Renal pelvis (tissue), 1 donor: ENCODE measurements at regions not wholly inside any gene's neighbourhood (a gene's known extent, or its start where the extent isn't known, plus 50 kb on each side); places are given as distances from the start of the nearest gene placed in this dataset.

Experiments
- DNase-seq: peaks from one replicate; pipeline ENCODE4 v3.0.0-alpha.2; 2013

DNA sequence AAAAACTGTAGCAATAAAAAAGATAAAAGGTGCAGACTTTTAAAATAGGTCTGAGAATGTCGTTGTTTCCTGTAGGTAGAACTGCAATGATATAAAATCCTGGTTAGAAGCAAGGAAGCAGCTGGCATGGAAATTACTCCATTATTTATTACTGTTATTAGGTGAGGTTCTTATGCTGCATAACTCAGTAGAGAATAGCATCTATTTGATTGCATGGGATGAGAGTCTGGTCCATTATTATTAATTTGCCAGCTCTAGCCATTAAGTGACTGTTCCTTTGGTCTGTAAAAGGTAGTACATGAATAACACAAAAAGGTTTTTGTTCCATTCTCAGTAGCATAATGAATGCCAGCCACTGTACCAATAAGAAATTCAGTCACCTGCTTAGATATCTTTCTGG, 358.6 kb downstream of the RBM43 start:
- DNase-seq = no peak

GRCh38 chr2:150900913-150901312, 360.8 kb downstream of the RBM43 start:
- no peak for DNase-seq

DNA sequence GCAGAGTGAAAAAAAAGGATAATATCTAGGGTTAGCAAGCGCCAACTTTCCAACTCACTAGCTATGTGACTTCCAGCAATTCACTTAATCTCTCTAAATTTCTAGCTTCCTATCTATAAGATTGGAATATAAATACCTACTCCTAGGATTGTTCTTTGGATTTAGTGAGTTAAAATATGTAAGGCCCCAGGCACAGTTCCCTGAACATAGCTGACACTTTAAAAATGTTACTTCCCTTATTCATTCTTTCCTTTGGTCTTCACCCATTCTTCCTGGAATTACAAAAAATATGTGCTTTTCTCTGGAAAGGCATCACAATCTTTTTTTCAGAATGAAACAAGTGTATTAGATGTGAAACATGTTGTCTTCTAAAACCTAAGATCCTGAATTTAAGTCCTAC, 365.7 kb downstream of the RBM43 start:
- no peak for DNase-seq

DNA sequence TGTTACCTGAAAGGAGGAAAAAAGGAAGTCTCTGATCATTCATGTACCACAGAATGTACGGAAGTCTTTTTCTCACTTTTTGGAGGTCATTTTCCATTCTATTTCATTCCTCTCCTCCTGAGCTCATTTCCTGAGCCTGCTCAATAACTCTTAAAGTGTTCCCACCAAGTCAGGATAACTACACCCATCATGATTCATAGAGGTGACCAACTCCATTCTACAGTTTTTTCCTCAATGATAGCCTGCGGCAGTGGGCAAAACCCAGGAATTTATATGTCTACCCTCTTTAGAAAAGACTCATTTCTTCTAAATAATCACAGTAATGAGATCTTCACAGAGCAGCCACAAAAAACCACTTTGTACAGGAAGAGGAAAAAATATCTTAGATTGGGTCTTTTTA, 372.5 kb downstream of the RBM43 start:
- no peak for DNase-seq

- DNase-seq = no peak
These were observed 373.3 kb downstream of the RBM43 start for GRCh38 chr2:150888337-150888736.

- DNase-seq = no peak
These were observed 373.7 kb downstream of the RBM43 start for GRCh38 chr2:150887926-150888325.

DNA sequence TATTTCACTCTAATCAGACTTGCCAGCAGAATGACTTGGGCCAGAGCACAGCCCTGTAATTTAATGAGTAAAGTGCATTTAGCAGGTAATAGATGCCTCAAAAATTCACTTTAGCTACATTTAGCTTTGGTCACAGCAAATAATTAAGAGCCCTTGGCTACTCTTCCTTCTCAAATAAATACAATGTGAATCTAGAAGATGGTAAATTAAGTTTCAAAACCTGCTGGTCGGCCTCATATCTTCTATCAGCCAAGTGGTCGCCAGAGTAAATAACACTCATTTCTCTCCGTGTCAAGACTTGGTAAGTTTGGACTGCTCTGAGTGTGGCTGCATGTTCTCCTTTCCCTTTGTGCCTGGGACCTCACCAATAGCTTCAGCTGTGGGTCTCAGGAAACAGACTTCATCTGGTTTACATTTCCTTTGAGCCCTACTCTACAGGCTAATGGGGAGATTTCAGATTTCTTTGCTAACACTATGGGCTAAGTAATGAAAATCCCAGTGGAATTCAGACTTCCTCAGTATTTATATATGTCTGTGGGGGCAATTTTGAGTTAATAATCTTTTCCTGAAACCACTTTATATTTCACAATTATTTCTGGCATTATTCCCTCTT, 375.8 kb downstream of the RBM43 start:
- no peak for DNase-seq

GRCh38 chr2:150885236-150885635, 376.4 kb downstream of the RBM43 start:
- DNase-seq = no peak

GRCh38 chr2:150883613-150883895, 378.1 kb downstream of the RBM43 start:
- DNase-seq = no peak

- DNase-seq = no peak
These were observed 378.7 kb downstream of the RBM43 start for GRCh38 chr2:150882751-150883612.

GRCh38 chr2:150880986-150881385, 380.7 kb downstream of the RBM43 start:
- no peak for DNase-seq

DNA sequence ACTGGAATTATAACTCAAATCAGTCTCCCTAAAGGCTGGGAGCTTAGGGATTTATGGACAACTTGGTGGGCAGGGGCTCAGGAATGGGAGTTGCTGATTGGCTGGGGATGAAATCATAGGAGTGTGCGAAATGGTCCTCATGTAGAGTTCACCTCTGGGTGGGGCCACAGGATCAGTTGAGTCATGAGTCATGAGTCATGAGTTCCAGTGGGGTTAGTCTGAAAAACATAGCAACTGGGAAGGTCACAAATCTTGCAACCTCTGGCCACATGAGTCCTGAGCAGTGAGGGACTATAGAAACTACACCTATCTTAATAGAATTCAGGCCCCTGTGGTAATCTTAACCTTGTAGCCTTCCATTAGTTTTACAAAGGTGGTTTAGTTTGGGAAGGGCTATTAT, 383.3 kb downstream of the RBM43 start:
- DNase-seq = no peak

GRCh38 chr2:150876251-150876950, 385.3 kb downstream of the RBM43 start:
- DNase-seq = peak; percentile 41

DNA sequence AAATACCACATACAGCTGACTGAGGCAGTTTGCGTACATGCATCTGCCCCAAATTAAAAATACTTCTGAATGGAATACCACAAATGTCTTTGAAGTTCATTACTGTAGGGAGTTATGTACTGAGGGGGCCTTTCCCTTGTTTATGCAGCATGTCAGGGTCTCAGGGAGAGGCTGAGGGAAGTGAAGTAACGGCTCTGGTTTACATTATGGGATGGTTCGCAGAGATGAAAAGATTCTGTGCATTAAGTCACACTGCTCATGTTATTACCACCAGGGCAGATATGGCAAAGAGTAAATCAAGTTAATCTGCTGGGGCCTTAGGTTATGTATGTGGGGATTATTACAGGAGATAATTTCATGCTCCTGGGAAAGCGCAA, 385.9 kb upstream of the RND3 start:
- DNase-seq = no peak

GRCh38 chr2:150872756-150873395, 385.4 kb upstream of the RND3 start:
- DNase-seq = peak; percentile 24

- no peak for DNase-seq
These were observed 379.0 kb upstream of the RND3 start for GRCh38 chr2:150866431-150866830.

DNA sequence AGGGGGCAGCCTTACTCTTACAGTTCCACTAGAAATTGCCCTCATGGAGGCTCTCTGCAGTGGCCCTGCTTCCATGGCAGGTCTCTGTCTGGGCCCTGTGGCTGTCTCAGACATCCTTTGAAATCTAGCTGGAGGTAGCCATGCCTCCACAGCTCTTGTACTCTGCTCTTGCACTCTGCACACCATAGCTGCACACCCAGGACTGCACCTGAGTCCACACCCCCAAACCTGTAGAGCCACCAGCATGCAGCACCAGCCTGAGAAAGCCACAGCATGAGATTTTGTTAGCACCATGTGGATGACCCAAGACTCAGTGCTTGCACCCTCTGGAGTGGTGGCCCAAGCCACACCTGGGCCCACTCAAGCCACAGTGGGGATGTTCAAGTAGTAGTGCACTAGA, 376.2 kb upstream of the RND3 start:
- no peak for DNase-seq

- DNase-seq = no peak
These were observed 372.8 kb upstream of the RND3 start for GRCh38 chr2:150860301-150860700.

GRCh38 chr2:150859877-150860276, 372.4 kb upstream of the RND3 start:
- no peak for DNase-seq

- DNase-seq = no peak
These were observed 371.7 kb upstream of the RND3 start for GRCh38 chr2:150859162-150859561.

DNA sequence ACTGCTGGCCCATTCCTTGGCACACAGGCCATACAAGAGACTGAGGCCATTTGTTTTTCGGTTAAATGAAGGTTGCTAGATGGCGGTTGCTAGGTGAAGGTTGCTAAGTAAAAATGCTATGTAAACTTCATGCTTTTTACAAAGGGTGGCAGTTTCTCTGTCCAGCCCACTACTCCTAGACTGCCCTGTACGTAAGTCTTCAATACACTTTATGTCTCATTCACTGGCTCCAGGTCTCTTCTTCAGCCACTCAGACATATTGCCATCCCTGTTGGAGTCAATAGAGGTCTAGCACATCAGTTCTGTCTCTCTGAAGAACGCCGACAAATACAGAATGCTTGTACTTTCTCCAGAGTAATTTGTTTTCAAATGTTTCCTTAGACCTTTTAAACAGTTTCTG, 370.9 kb upstream of the RND3 start:
- no peak for DNase-seq

GRCh38 chr2:150856596-150857281, 369.3 kb upstream of the RND3 start:
- DNase-seq = no peak
